SIG-M5 treated with dmso at 0.1 percent for 504 hours (cell line): ENCODE measurements at regions not wholly inside any gene's neighbourhood (a gene's known extent, or its start where the extent isn't known, plus 50 kb on each side); places are given as distances from the start of the nearest gene placed in this dataset.
"Not testable (repeated sequence)": the region's sequence is repeated elsewhere in the genome, so short reads cannot be mapped to it uniquely, and the experiment has no call there.

Source experiments
- DNase-seq: peaks from one replicate; lab custom pipeline; 2025; ENCODE audit not compliant: unreplicated experiment; lab: John Stamatoyannopoulos, UW

DNA sequence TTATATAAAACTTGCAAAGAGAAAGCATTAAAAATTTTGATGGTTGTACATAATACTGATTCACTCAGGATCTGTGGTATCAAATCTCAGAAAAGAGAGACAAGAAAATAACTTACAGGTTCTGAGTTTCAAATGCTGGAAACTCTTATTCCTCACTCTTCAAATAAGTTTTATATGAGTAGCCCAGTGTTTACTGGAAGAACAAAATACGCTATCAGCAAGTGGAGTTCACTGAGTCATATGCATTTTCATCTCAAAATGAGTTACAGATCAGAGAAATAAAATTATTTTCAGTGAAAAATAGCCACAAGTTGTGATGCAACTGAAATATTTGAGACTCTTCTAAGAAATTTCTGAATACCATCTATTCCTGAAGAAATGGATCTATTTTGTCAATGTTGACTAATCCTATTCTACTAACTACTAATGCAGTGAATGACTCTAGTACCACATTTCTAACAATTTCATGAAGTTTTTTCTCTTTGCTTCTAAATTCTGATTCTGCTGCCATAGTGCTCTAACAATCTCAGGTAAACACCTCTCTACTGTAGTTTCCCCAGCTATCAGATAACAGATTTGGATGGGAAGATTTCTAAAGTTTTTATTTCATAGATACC, 391.7 kb downstream of the ZEB2 start:
- no peak for DNase-seq

- no peak for DNase-seq
Measured at GRCh38 chr2:144127693-144128092, 392.2 kb downstream of the ZEB2 start.

- DNase-seq, result no peak
Measured at GRCh38 chr2:144126302-144126701, 393.6 kb downstream of the ZEB2 start.

DNA sequence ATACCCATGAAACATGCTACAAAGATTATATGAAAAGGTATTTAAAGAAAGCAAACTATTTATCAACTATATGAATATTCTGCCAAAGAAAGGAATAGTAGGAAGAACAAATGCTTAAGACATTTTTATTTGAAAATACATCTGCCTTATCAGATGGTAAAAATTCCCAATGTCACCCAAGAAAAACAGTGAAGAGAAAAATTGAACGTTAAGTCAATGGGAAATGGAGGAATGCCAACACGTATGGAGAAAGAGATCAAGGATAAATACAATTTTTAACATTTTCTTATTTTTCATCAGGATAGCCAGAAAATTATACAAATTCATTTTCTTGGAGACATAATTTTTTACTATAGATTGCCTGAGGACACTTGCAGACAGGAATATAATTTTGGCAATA, 394.2 kb downstream of the ZEB2 start:
- DNase-seq, result no peak

- no peak for DNase-seq
Measured at GRCh38 chr2:144124882-144125281, 395.0 kb downstream of the ZEB2 start.

GRCh38 chr2:144120487-144120886, 399.4 kb downstream of the ZEB2 start:
- DNase-seq, result no peak

DNA sequence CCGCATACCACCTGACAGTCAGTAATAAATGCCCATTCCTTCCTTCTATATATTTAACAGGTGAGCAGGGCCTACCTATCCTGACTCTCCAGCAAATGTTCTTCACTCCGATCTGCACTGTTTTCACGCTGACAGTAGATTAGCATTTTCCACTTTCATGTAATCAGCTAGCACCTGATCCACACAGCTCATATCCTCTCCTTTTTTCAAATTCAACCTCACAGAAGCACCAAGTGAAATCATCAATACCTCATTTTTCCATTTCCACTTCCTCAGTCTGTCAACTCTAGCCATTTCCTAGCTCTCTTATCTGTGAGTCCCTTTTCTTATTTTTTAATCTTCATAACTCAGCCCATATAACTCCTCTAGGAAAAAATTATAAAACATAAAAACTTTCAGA, 402.8 kb downstream of the ZEB2 start:
- DNase-seq, result no peak

DNA sequence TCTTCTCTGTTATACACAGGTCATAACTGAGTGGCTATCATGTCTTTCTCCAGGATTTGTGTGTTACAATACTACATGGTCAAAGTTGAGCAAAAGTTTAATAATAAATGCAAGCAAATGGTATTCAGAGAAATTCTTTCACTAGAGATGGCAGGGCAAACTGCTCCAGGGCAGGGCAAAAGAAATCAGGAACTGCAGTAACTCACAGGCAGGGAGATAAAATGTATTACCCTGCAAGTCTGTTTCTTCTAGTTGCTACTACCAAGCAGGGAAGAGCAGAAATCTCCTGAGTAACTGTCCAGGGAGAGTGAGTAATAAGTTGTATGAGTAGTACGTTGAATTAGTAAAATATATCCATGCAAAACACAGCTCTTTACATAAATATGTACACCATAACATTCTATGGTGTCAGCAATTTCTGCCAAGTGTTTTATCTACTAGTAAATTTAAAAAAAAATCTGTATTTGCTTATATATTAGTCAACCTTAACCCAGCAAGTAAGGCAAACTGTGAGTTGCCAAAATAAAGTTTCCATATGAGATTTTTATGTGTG, 404.1 kb downstream of the ZEB2 start:
- DNase-seq, result no peak

GRCh38 chr2:144114760-144115159, 405.2 kb downstream of the ZEB2 start:
- DNase-seq, result no peak

- DNase-seq, result no peak
Measured at GRCh38 chr2:144111437-144111836, 408.5 kb downstream of the ZEB2 start.

GRCh38 chr2:144106104-144106503, 413.8 kb downstream of the ZEB2 start:
- DNase-seq, result not testable (repeated sequence)

GRCh38 chr2:144102386-144102785, 417.5 kb downstream of the ZEB2 start:
- DNase-seq, result no peak

DNA sequence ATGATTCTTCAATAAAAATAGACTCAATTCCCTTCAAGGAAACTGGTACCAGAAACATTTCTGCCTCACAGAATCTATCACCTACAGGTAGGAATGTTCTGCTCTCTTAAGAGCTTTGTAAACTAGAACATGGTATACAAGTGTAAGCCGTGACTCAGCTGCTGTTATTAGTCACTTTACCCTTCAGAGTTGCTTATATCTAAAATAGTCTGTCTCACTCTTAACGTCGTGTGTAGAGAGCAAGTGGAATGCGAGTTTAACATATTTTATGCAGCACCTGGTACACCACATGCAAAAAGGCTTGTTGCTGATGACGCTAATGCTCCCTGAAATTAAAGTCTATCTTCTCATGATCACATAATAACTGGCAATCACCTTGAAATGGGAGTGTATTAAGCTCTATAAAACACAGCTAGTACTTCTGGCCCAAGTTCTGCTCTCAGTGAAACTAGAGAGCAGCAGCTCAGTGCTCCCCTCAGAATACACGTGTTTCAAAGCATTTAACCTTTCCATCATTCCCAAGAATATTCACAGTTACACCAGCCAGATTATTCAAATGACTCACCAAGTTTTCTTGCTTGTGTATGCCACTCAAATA, 420.0 kb downstream of the ZEB2 start:
- DNase-seq, result no peak

GRCh38 chr2:144099340-144099739, 420.6 kb downstream of the ZEB2 start:
- no peak for DNase-seq

DNA sequence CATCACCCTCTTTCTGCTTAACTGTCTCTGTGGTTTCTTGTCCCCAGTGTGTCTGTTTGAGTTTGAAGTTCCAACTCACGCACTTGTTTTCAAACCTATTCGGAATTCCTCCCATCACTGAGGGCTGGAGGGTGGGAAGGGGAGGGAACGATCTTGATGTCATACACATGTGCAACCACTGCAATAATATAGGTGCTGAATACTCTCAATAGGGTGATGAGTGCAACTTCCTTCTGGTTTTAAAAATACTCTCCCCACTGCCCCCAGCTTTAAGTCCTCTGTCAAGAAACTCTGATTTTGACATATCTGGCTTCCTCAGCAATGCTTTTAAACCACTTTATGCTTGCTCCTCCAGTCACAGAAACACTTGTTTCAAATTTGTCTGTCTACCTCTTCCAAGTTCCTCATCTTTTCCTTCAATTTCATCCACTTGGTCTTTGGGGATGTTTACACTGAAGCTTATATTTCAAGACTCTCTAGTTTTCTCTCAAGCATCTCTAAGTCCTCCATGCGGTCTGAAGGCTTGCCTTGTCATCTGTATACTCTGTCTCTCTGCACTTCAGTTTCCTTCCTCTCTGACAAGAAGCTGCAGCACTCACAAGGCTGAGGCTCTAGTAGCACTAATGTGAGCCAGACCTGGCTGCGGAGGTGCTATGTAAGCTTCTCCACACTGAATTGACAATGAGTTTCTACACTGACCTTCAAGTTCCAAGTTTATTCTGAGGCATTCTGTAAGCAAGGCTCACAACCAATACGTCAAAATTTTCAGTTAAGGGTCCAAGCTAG, 422.3 kb downstream of the ZEB2 start:
- no peak for DNase-seq

GRCh38 chr2:144096531-144096930, 423.4 kb downstream of the ZEB2 start:
- DNase-seq, result no peak

DNA sequence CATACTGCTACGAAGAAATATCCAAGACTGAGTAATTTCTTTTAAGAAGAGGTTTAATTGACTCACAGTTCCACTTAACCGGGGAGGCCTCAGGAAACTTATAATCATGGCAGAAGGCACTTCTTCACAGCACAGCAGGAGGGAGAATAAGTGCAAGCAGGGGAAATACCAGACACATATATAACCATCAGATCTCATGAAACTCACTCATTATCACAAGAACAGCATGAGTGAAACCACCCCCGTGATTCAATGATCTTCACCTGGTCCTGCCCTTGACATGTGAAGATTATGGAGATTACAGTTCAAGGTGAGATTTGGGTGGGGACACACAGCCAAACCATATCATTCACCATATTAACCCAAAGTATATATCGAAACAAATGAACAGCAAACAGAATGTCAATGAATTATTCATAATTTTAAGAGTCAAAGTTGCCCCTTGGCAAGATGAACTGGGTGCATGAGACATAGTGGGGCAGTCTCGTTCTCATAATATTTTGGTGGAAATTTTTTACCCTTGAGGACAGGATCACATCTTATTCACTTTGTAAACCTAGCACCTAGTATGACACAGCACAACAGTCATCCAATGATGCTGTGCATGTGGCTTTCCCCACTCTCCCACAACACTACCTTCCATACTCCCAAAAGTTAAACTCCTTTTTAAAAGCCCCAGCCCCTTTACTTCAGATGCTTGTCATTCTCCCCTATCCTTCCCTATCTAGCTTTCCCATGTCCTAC, 425.3 kb downstream of the ZEB2 start:
- DNase-seq, result no peak

DNA sequence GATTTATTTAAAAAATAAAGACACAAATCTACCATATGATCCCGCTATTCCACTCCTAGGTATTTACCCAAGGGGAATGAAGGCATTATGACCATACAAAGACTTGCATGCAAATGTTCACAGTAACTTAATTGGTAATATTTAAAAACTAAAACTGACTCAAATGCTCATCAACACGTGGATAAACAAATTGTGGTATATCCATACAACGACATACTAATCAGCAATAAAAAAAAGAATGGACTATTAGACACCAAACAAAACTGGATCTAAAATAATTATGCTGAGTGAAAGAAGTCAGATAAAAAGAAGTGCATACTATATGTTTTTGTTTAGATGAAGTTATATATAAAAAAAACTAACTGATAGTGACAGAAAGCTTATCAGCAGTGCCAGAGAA, 428.3 kb downstream of the ZEB2 start:
- DNase-seq, result no peak

- DNase-seq, result no peak
Measured at GRCh38 chr2:144088863-144089262, 431.1 kb downstream of the ZEB2 start.

DNA sequence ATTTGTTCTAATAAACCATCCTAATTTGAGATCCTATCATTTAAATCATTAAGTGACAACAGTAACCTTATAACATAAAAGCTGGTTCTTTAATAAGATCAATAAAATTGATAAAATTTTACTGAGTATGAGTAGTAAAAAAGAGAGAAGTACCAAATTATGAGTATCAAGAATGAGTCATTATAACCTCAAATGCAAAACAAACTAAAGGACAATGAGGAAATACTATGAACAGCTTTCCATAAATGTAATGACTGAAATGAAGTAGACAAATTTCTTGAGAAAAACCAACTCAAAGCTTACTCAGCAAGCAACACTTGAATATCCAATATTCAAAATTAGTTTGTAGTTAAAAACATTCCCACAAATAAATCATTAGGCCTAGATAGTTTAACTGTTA, 433.0 kb downstream of the ZEB2 start:
- DNase-seq, result no peak

- DNase-seq, result no peak
Measured at GRCh38 chr2:144085016-144085415, 434.9 kb downstream of the ZEB2 start.
